ENCODE measurements at regions not wholly inside any gene's neighbourhood (a gene's known extent, or its start where the extent isn't known, plus 50 kb on each side); places are given as distances from the start of the nearest gene placed in this dataset.
"Not testable (repeated sequence)": the region's sequence is repeated elsewhere in the genome, so short reads cannot be mapped to it uniquely, and the experiment has no call there.

- CTCF ChIA-PET (ENCODE audit: unreplicated experiment), result no interaction called here
- Histone ChIP-seq H4K20me1 (ENCODE audit: insufficient read depth, low read length) (no peaks in the 10 kb centered on the region), H2AFZ (ENCODE audit: low read length) (no peak overlapping the region), H3K27ac (ENCODE audit: low read depth, low read length, poor library complexity, severe bottlenecking) (no peak overlapping the region), H3K36me3 (ENCODE audit: insufficient read depth, low read length) (no peaks in the 10 kb centered on the region), H3K9me3 (ENCODE audit: low read length) (no peaks in the 10 kb centered on the region), H3K4me3 (ENCODE audit: low read depth, low read length, poor library complexity, severe bottlenecking) (no peak overlapping the region), H3K4me2 (ENCODE audit: low read length) (no peak overlapping the region), H3K9me2 (ENCODE audit: insufficient read depth, low read length) (no peaks in the 10 kb centered on the region), H3K79me2 (ENCODE audit: insufficient read depth, low read depth, low read length) (no peaks in the 10 kb centered on the region), H3K4me1 (ENCODE audit: insufficient read depth, low read length, poor library complexity, severe bottlenecking) (no peaks in the 10 kb centered on the region)
- POLR2A ChIA-PET, result interaction anchor here (0.6 kb wide), 1 partner anchor 39 kb away, joined by 4 read pairs; no protein-coding TSS in a partner anchor
- DNase-seq (ENCODE audit: low spot score), result no peak
- no TSS peak for BruUV-seq (replicated peaks)
- TF ChIP-seq CTCF (conservative IDR thresholded peaks at IDR 0.05; ENCODE audit: low read length) (no peak), EZH2phosphoT487 (IDR thresholded peaks at IDR 0.05; ENCODE audit: borderline replicate concordance, low read depth, low read length) (no peak)
- intact Hi-C loops (cut with micrococcal nuclease; ENCODE audit: unreplicated experiment), result no loop called here
Measured at GRCh38 chr12:32016680-32017482, 57.7 kb downstream of the RESF1 start.

GRCh38 chr12:32021346-32021773 is 62.1 kb downstream of the RESF1 start:
- Histone ChIP-seq H3K79me2 (ENCODE audit: insufficient read depth, low read depth, low read length) (no peaks in the 10 kb centered on the region), H3K4me1 (ENCODE audit: insufficient read depth, low read length, poor library complexity, severe bottlenecking) (peaks cover 17% of the 10 kb centered on the region), H3K36me3 (ENCODE audit: insufficient read depth, low read length) (no peaks in the 10 kb centered on the region), H3K9me2 (ENCODE audit: insufficient read depth, low read length) (no peaks in the 10 kb centered on the region), H4K20me1 (ENCODE audit: insufficient read depth, low read length) (no peaks in the 10 kb centered on the region), H3K9me3 (ENCODE audit: low read length) (no peaks in the 10 kb centered on the region), H3K27ac (ENCODE audit: low read depth, low read length, poor library complexity, severe bottlenecking) (no peak overlapping the region), H3K4me2 (ENCODE audit: low read length) (no peak overlapping the region), H2AFZ (ENCODE audit: low read length) (0 out of 2 replicates have a peak overlapping the region, but pooled peaks have one; percentile 45), H3K4me3 (ENCODE audit: low read depth, low read length, poor library complexity, severe bottlenecking) (no peak overlapping the region)
- intact Hi-C loops (cut with micrococcal nuclease; ENCODE audit: unreplicated experiment), result no loop called here
- no peak for DNase-seq (ENCODE audit: low spot score)
- BruUV-seq (replicated peaks), result no TSS peak
- ChIA-PET POLR2A (interaction anchor here (1.1 kb wide), 1 partner anchor 40 kb away, joined by 3 read pairs; no protein-coding TSS in a partner anchor), CTCF (ENCODE audit: unreplicated experiment) (no interaction called here)
- no peak for TF ChIP-seq EZH2phosphoT487 (IDR thresholded peaks at IDR 0.05; ENCODE audit: borderline replicate concordance, low read depth, low read length)
- TF ChIP-seq CTCF (conservative IDR thresholded peaks at IDR 0.05; ENCODE audit: low read length), result no peak

GRCh38 chr12:32022387-32022786 is 63.2 kb downstream of the RESF1 start:
- H3K36me3 ChIP-seq (ENCODE audit: insufficient read depth, low read length); DNase-seq (ENCODE audit: low spot score); H3K4me2 ChIP-seq (ENCODE audit: low read length); CTCF ChIA-PET (ENCODE audit: unreplicated experiment); H3K9me3 ChIP-seq (ENCODE audit: low read length); H3K4me3 ChIP-seq (ENCODE audit: low read depth, low read length, poor library complexity, severe bottlenecking); H3K79me2 ChIP-seq (ENCODE audit: insufficient read depth, low read depth, low read length); BruUV-seq (replicated peaks); H3K9me2 ChIP-seq (ENCODE audit: insufficient read depth, low read length); H3K27ac ChIP-seq (ENCODE audit: low read depth, low read length, poor library complexity, severe bottlenecking); H4K20me1 ChIP-seq (ENCODE audit: insufficient read depth, low read length); intact Hi-C loops (cut with micrococcal nuclease; ENCODE audit: unreplicated experiment); H2AFZ ChIP-seq (ENCODE audit: low read length): not testable (repeated sequence)
- peaks cover 19% of the 10 kb centered on the region for H3K4me1 ChIP-seq (ENCODE audit: insufficient read depth, low read length, poor library complexity, severe bottlenecking)
- POLR2A ChIA-PET, result interaction anchor here (1.2 kb wide), 1 partner anchor 12 kb away, joined by 3 read pairs; no protein-coding TSS in a partner anchor

GRCh38 chr12:32023861-32024260 is 64.6 kb downstream of the RESF1 start:
- BruUV-seq (replicated peaks); intact Hi-C loops (cut with micrococcal nuclease; ENCODE audit: unreplicated experiment): not testable (repeated sequence)

More at GRCh38 chr12:32023861-32024260, 64.6 kb downstream of the RESF1 start:
- DNase-seq (ENCODE audit: low spot score); H3K79me2 ChIP-seq (ENCODE audit: insufficient read depth, low read depth, low read length); H3K9me3 ChIP-seq (ENCODE audit: low read length); H3K9me2 ChIP-seq (ENCODE audit: insufficient read depth, low read length); H4K20me1 ChIP-seq (ENCODE audit: insufficient read depth, low read length); H3K4me2 ChIP-seq (ENCODE audit: low read length); CTCF ChIA-PET (ENCODE audit: unreplicated experiment); H2AFZ ChIP-seq (ENCODE audit: low read length); H3K4me3 ChIP-seq (ENCODE audit: low read depth, low read length, poor library complexity, severe bottlenecking); H3K27ac ChIP-seq (ENCODE audit: low read depth, low read length, poor library complexity, severe bottlenecking); H3K36me3 ChIP-seq (ENCODE audit: insufficient read depth, low read length): not testable (repeated sequence)
- POLR2A ChIA-PET, result interaction anchor here (0.7 kb wide), 1 partner anchor 644 kb away, joined by 3 read pairs; no protein-coding TSS in a partner anchor
- peaks cover 26% of the 10 kb centered on the region for H3K4me1 ChIP-seq (ENCODE audit: insufficient read depth, low read length, poor library complexity, severe bottlenecking)

Data from OCI-LY7 (cell line).